Smooth muscle cell (in vitro differentiated cells): ENCODE measurements at regions not wholly inside any gene's neighbourhood (a gene's known extent, or its start where the extent isn't known, plus 50 kb on each side); places are given as distances from the start of the nearest gene placed in this dataset.

Source experiments
- DNase-seq: peaks from one replicate; lab custom pipeline; 2025; ENCODE audit not compliant: unreplicated experiment; lab: John Stamatoyannopoulos, UW
- H2AFZ ChIP-seq: fragments of 200-600 bp; sonication (generic); 2 replicates; pipeline ENCODE4 v1.6.0; 2016; ENCODE audit warnings: antibody characterized with exemption, low read depth, mild to moderate bottlenecking
- H3F3A ChIP-seq: fragments of 200-600 bp; sonication (generic); 2 replicates; pipeline ENCODE4 v1.6.0; 2017; ENCODE audit warnings: antibody characterized with exemption, low read depth
- H3K27ac ChIP-seq: fragments of 200-600 bp; sonication (generic); 2 replicates; pipeline ENCODE4 v1.5.1; 2016; ENCODE audit warnings: low read depth, mild to moderate bottlenecking
- H3K27me3 ChIP-seq: fragments of 200-600 bp; sonication (generic); 2 replicates; pipeline ENCODE4 v1.6.1; 2016; ENCODE audit warnings: low read depth, mild to moderate bottlenecking
- H3K36me3 ChIP-seq: fragments of 200-600 bp; sonication (generic); 2 replicates; pipeline ENCODE4 v1.5.1; 2016; ENCODE audit warnings: low read depth
- H3K4me1 ChIP-seq: fragments of 200-600 bp; sonication (generic); 2 replicates; pipeline ENCODE4 v1.5.1; 2016; ENCODE audit warnings: low read depth
- H3K4me2 ChIP-seq: fragments of 200-600 bp; sonication (generic); 2 replicates; pipeline ENCODE4 v1.6.0; 2016; ENCODE audit warnings: mild to moderate bottlenecking
- H3K4me3 ChIP-seq: fragments of 200-600 bp; sonication (generic); 2 replicates; pipeline ENCODE4 v1.5.1; 2016; ENCODE audit warnings: mild to moderate bottlenecking
- H3K79me2 ChIP-seq: fragments of 200-600 bp; sonication (generic); 2 replicates; pipeline ENCODE4 v1.6.0; 2016; ENCODE audit warnings: low read depth, mild to moderate bottlenecking
- H3K9ac ChIP-seq: fragments of 200-600 bp; sonication (generic); 2 replicates; pipeline ENCODE4 v1.6.0; 2016; ENCODE audit warnings: low read depth
- H3K9me3 ChIP-seq: fragments of 200-600 bp; sonication (generic); replicated peaks from 2 replicates; pipeline ENCODE4 v1.5.1; 2016; ENCODE audit warnings: low read depth
- H4K20me1 ChIP-seq: fragments of 200-600 bp; sonication (generic); 2 replicates; pipeline ENCODE4 v1.6.0; 2016; ENCODE audit warnings: low read depth
- CTCF ChIP-seq: fragments of 200-600 bp; sonication (generic); IDR thresholded peaks from 2 replicates; pipeline ENCODE4 v1.5.1; 2017; ENCODE audit warnings: borderline replicate concordance, mild to moderate bottlenecking, antibody characterized with exemption; ENCODE audit not compliant: insufficient read depth, poor library complexity, severe bottlenecking
- WGBS: methylation state at CpG from one replicate; pipeline ENCODE4 v1.1.7; 2016; ENCODE audit warnings: low lambda C conversion rate; 5-methylcytosine and 5-hydroxymethylcytosine counted together

GRCh38 chr10:65291286-65291685, 1634.5 kb upstream of the LRRTM3 start:
- WGBS, result 62% methylated on average over 1 of the region's 1 CpG
- H3K36me3 ChIP-seq, result no peaks in the 10 kb centered on the region
- H3K79me2 ChIP-seq, result no peaks in the 10 kb centered on the region
- H3K27me3 ChIP-seq, result no peaks in the 10 kb centered on the region
- no peak overlapping the region for H3K4me3 ChIP-seq
- no peaks in the 10 kb centered on the region for H3K9me3 ChIP-seq
- no peak for TF ChIP-seq CTCF
- no peak for DNase-seq
- H4K20me1 ChIP-seq, result no peaks in the 10 kb centered on the region
- H3K4me2 ChIP-seq, result no peak overlapping the region
- no peak overlapping the region for H3K9ac ChIP-seq
- no peak overlapping the region for H3K27ac ChIP-seq
- H3K4me1 ChIP-seq, result peaks cover 12% of the 10 kb centered on the region
- H2AFZ ChIP-seq, result no peak overlapping the region
- no peaks in the 10 kb centered on the region for H3F3A ChIP-seq

GRCh38 chr10:65292551-65292950, 1633.3 kb upstream of the LRRTM3 start:
- Histone ChIP-seq H3K4me2 (no peak overlapping the region), H3K27me3 (no peaks in the 10 kb centered on the region), H3K36me3 (no peaks in the 10 kb centered on the region), H2AFZ (peak overlapping the region; percentile 8), H3K27ac (no peak overlapping the region), H3F3A (no peaks in the 10 kb centered on the region), H3K9ac (no peak overlapping the region), H3K4me1 (peaks cover 12% of the 10 kb centered on the region), H4K20me1 (no peaks in the 10 kb centered on the region), H3K79me2 (no peaks in the 10 kb centered on the region), H3K9me3 (no peaks in the 10 kb centered on the region), H3K4me3 (no peak overlapping the region)
- DNase-seq, result no peak
- over 99% methylated on average over 3 of the region's 3 CpGs for WGBS
- no peak for TF ChIP-seq CTCF

- no peak overlapping the region for H3K9ac ChIP-seq
- TF ChIP-seq CTCF, result no peak
- H3K36me3 ChIP-seq, result no peaks in the 10 kb centered on the region
- H3K27ac ChIP-seq, result peak overlapping the region; percentile 87
- H3K9me3 ChIP-seq, result no peaks in the 10 kb centered on the region
- peaks cover 12% of the 10 kb centered on the region for H3K4me1 ChIP-seq
- 0% methylated on average over 1 of the region's 1 CpG for WGBS
- no peaks in the 10 kb centered on the region for H4K20me1 ChIP-seq
- peak overlapping the region; percentile 68 for H3K4me2 ChIP-seq
- no peak overlapping the region for H2AFZ ChIP-seq
- no peaks in the 10 kb centered on the region for H3F3A ChIP-seq
- no peaks in the 10 kb centered on the region for H3K27me3 ChIP-seq
- no peak for DNase-seq
- no peaks in the 10 kb centered on the region for H3K79me2 ChIP-seq
- no peak overlapping the region for H3K4me3 ChIP-seq
These were observed 1631.5 kb upstream of the LRRTM3 start for GRCh38 chr10:65294329-65294728.

GRCh38 chr10:65301181-65301580, 1624.7 kb upstream of the LRRTM3 start:
- H3K79me2 ChIP-seq, result no peaks in the 10 kb centered on the region
- no peak overlapping the region for H3K4me2 ChIP-seq
- H2AFZ ChIP-seq, result no peak overlapping the region
- WGBS, result 95% methylated on average over 3 of the region's 3 CpGs
- H3K36me3 ChIP-seq, result no peaks in the 10 kb centered on the region
- no peak overlapping the region for H3K9ac ChIP-seq
- no peak for DNase-seq
- no peaks in the 10 kb centered on the region for H4K20me1 ChIP-seq
- H3K9me3 ChIP-seq, result no peaks in the 10 kb centered on the region
- no peaks in the 10 kb centered on the region for H3K4me1 ChIP-seq
- H3F3A ChIP-seq, result no peaks in the 10 kb centered on the region
- H3K27ac ChIP-seq, result no peak overlapping the region
- H3K4me3 ChIP-seq, result no peak overlapping the region
- H3K27me3 ChIP-seq, result no peaks in the 10 kb centered on the region
- no peak for TF ChIP-seq CTCF
